Sigmoid colon (tissue), 4 donors: ENCODE measurements at regions not wholly inside any gene's neighbourhood (a gene's known extent, or its start where the extent isn't known, plus 50 kb on each side); places are given as distances from the start of the nearest gene placed in this dataset.

Experiments used
- EP300 ChIP-seq, 4 donors: sonication (generic); formaldehyde crosslinking; IDR thresholded peaks; one replicate each; pipeline ENCODE4 v1.6.1; 2017; ENCODE audit warnings: antibody characterized with exemption in 4 of 4
- POLR2A ChIP-seq, 2 donors: fragments of 450-650 bp; IDR thresholded peaks; one replicate each; pipeline ENCODE4 v1.6.1; 2016; ENCODE audit warnings: antibody characterized with exemption in 2 of 2, mild to moderate bottlenecking in 2 of 2, moderate library complexity in 2 of 2
- TF ChIP-seq, protein P1 (sequence below), 4 experiments: fragments of 450-650 bp in 3 of 4; fragments of 200-600 bp in 1 of 4; IDR thresholded peaks; one replicate each; pipeline ENCODE4 v1.5.1; 2016 to 2019; ENCODE audit warnings: antibody characterized with exemption in 4 of 4, mild to moderate bottlenecking in 3 of 4, moderate library complexity in 2 of 4

- TF ChIP-seq EP300 (IDR thresholded peaks at IDR 0.05) (no peak), POLR2A (IDR thresholded peaks at IDR 0.05) (no peak)
- TF ChIP-seq, protein P1, sequence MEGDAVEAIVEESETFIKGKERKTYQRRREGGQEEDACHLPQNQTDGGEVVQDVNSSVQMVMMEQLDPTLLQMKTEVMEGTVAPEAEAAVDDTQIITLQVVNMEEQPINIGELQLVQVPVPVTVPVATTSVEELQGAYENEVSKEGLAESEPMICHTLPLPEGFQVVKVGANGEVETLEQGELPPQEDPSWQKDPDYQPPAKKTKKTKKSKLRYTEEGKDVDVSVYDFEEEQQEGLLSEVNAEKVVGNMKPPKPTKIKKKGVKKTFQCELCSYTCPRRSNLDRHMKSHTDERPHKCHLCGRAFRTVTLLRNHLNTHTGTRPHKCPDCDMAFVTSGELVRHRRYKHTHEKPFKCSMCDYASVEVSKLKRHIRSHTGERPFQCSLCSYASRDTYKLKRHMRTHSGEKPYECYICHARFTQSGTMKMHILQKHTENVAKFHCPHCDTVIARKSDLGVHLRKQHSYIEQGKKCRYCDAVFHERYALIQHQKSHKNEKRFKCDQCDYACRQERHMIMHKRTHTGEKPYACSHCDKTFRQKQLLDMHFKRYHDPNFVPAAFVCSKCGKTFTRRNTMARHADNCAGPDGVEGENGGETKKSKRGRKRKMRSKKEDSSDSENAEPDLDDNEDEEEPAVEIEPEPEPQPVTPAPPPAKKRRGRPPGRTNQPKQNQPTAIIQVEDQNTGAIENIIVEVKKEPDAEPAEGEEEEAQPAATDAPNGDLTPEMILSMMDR (IDR thresholded peaks at IDR 0.05) = no peak
These were observed 113.1 kb upstream of the BACH2 start for GRCh38 chr6:90409700-90410099.
